HL-60 (cell line): ENCODE measurements at regions not wholly inside any gene's neighbourhood (a gene's known extent, or its start where the extent isn't known, plus 50 kb on each side); places are given as distances from the start of the nearest gene placed in this dataset.
"Not testable (repeated sequence)": the region's sequence is repeated elsewhere in the genome, so short reads cannot be mapped to it uniquely, and the experiment has no call there.

ENCODE experiments used
- DNase-seq, 2 experiments: peaks; one replicate each; pipeline ENCODE4 v3.0.0-alpha.2; 2010 to 2020; ENCODE audit warnings: low read depth in 1 of 2, low spot score in 1 of 2
- H3K27ac ChIP-seq: fragments of 250-450 bp; sonication (Bioruptor Pico); replicated peaks from 2 replicates; pipeline ENCODE4 v1.5.1; 2020; ENCODE audit warnings: mild to moderate bottlenecking, moderate library complexity
- H3K27me3 ChIP-seq: fragments of 250-450 bp; sonication (Bioruptor Pico); 2 replicates; pipeline ENCODE4 v1.5.1; 2021; ENCODE audit warnings: mild to moderate bottlenecking, moderate library complexity; ENCODE audit not compliant: insufficient read depth, poor library complexity, severe bottlenecking
- H3K4me3 ChIP-seq: replicated peaks from 2 replicates; pipeline ENCODE4 v1.5.1; 2011; ENCODE audit warnings: mild to moderate bottlenecking, control low read depth, low read length; ENCODE audit not compliant: insufficient read depth
- GABPA ChIP-seq: IDR thresholded peaks from 2 replicates; pipeline ENCODE4 v1.6.1; 2012; ENCODE audit warnings: low read depth
- POLR2AphosphoS5 ChIP-seq: IDR thresholded peaks from 2 replicates; pipeline ENCODE4 v1.6.1; 2012; ENCODE audit warnings: low read depth
- SPI1 ChIP-seq: IDR thresholded peaks from 2 replicates; pipeline ENCODE4 v1.6.1; 2012; ENCODE audit warnings: low read depth, mild to moderate bottlenecking, borderline replicate concordance
- TF ChIP-seq, protein P1 (sequence below): IDR thresholded peaks from one replicate; pipeline ENCODE4 v1.5.1; 2011; ENCODE audit warnings: low read length, control low read depth, inconsistent platforms; ENCODE audit not compliant: insufficient read depth
- TF ChIP-seq, protein P2 (sequence below): IDR thresholded peaks from 2 replicates; pipeline ENCODE4 v1.6.1; 2012; ENCODE audit warnings: low read depth; ENCODE audit not compliant: insufficient replicate concordance

DNA sequence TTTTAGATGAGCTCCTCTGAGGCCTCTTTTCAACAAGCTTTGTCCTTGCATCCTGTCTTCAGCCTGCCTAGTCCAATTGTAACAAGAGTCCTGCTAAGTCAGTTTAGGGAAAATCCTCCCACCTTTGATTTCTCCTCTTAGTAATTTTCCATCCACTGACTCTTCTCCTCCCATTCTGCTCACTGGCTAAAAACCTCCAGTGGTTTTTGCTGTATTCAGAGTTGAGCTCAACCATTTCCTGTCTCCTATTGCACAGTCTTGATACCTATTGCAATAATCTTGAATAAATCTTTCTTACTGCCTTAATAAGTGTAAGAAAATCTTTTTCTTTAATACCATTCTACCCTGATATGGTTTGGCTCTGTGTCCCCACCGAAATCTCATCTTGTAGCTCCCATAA, 117.8 kb upstream of the ENPP6 start:
- no peak for DNase-seq
- H3K27ac ChIP-seq: no peak overlapping the region
- no peaks in the 10 kb centered on the region for H3K27me3 ChIP-seq
- H3K4me3 ChIP-seq: no peak overlapping the region
- TF ChIP-seq GABPA (no peak), POLR2AphosphoS5 (no peak), SPI1 (no peak)
- TF ChIP-seq, protein P1, sequence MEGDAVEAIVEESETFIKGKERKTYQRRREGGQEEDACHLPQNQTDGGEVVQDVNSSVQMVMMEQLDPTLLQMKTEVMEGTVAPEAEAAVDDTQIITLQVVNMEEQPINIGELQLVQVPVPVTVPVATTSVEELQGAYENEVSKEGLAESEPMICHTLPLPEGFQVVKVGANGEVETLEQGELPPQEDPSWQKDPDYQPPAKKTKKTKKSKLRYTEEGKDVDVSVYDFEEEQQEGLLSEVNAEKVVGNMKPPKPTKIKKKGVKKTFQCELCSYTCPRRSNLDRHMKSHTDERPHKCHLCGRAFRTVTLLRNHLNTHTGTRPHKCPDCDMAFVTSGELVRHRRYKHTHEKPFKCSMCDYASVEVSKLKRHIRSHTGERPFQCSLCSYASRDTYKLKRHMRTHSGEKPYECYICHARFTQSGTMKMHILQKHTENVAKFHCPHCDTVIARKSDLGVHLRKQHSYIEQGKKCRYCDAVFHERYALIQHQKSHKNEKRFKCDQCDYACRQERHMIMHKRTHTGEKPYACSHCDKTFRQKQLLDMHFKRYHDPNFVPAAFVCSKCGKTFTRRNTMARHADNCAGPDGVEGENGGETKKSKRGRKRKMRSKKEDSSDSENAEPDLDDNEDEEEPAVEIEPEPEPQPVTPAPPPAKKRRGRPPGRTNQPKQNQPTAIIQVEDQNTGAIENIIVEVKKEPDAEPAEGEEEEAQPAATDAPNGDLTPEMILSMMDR: no peak
- TF ChIP-seq, protein P2, sequence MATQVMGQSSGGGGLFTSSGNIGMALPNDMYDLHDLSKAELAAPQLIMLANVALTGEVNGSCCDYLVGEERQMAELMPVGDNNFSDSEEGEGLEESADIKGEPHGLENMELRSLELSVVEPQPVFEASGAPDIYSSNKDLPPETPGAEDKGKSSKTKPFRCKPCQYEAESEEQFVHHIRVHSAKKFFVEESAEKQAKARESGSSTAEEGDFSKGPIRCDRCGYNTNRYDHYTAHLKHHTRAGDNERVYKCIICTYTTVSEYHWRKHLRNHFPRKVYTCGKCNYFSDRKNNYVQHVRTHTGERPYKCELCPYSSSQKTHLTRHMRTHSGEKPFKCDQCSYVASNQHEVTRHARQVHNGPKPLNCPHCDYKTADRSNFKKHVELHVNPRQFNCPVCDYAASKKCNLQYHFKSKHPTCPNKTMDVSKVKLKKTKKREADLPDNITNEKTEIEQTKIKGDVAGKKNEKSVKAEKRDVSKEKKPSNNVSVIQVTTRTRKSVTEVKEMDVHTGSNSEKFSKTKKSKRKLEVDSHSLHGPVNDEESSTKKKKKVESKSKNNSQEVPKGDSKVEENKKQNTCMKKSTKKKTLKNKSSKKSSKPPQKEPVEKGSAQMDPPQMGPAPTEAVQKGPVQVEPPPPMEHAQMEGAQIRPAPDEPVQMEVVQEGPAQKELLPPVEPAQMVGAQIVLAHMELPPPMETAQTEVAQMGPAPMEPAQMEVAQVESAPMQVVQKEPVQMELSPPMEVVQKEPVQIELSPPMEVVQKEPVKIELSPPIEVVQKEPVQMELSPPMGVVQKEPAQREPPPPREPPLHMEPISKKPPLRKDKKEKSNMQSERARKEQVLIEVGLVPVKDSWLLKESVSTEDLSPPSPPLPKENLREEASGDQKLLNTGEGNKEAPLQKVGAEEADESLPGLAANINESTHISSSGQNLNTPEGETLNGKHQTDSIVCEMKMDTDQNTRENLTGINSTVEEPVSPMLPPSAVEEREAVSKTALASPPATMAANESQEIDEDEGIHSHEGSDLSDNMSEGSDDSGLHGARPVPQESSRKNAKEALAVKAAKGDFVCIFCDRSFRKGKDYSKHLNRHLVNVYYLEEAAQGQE: no peak

DNA sequence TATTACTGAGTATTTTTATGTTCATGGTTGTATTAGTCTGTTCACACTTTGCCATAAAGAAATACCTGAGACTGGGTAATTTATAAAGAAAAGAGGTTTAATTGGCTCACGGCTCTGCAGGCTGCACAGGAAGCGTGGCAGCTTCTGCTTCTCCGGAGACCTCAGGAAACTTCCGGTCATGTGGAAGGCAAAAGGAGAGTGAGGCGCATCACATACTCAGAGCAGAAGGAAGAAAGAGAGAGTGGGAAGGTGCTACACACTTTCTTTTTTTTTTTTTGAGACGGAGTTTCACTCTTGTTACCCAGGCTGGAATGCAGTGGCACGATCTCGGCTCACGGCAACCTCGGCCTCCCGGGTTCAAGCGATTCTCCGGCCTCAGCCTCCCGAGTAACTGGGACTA, 115.8 kb upstream of the ENPP6 start:
- TF ChIP-seq GABPA: 0 out of 2 replicates have a peak, but pooled peaks have one; percentile 13
- not testable (repeated sequence) for H3K4me3 ChIP-seq, H3K27ac ChIP-seq, H3K27me3 ChIP-seq
- DNase-seq: peak in 1 of 2 experiments; percentile 51

DNA sequence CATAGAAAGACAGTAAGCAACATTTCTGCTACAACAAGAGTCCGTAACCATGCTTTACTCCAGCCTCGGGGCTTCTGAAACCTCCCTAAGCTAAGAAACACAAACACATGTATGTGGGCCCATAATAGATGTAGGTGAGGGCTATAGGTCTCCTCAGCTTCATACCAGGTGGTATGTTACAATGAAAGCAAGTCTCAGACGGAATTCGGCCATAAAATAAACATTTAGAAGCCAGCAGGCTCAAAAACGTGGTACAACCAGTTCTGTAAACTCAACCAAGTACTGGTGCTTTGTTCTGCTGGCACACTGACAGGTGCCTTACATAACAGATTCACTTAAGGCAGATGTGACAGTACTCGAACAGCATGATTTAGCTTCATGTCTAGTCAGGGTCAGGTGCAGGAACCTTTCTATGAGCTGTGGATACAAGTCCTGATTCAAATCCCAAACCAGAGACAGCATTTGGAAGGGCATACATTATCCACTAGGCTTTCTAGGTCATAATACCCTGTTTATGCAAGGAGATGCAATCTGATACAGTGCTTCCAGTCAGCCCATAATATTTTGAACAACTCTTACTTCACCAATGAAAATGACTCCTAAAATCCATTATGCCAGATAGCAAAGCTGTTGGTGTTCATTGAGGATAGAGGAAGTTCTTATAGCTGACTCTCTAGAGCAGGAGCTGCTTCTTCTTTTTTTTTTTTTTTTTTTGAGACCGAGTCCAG, 113.8 kb upstream of the ENPP6 start:
- 0 out of 2 replicates have a peak overlapping the region, but pooled peaks have one; percentile 17 for H3K27ac ChIP-seq
- TF ChIP-seq SPI1: peak; percentile 21; the same call in 1 of the 2 replicates
- TF ChIP-seq, protein P1: no peak
- peak in 1 of 2 experiments; percentile 16 for DNase-seq

DNA sequence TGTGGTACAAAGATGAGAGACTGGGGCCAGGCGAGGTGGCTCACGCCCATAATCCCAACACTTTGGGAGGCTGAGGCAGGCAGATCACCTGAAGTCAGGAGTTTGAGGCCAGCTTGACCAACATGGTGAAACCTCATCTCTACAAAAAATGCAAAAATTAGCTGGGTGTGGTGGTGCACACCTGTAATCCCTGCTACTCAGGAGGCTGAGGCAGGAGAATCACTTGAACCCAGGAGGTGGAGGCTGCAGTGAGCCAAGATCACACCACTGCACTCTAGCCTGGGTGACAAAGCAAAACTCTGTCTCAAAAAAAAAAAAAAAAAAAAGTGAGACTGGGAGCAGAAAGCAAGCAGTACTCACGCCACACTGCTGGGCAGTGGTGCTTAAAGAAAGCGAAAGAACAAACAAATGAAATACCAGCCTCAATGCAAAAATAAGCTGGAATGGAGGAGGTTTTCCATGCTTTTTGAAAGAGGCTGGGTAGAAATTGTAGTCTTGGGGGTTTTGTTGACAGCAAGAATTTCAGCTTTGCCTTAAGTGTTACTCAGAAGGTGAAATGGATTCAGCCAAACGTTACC, 112.9 kb upstream of the ENPP6 start:
- DNase-seq, H3K4me3 ChIP-seq, H3K27me3 ChIP-seq, H3K27ac ChIP-seq: not testable (repeated sequence)

More for the DNA sequence above, 113.8 kb upstream of the ENPP6 start:
- no peaks in the 10 kb centered on the region for H3K27me3 ChIP-seq
- no peak overlapping the region for H3K4me3 ChIP-seq

DNA sequence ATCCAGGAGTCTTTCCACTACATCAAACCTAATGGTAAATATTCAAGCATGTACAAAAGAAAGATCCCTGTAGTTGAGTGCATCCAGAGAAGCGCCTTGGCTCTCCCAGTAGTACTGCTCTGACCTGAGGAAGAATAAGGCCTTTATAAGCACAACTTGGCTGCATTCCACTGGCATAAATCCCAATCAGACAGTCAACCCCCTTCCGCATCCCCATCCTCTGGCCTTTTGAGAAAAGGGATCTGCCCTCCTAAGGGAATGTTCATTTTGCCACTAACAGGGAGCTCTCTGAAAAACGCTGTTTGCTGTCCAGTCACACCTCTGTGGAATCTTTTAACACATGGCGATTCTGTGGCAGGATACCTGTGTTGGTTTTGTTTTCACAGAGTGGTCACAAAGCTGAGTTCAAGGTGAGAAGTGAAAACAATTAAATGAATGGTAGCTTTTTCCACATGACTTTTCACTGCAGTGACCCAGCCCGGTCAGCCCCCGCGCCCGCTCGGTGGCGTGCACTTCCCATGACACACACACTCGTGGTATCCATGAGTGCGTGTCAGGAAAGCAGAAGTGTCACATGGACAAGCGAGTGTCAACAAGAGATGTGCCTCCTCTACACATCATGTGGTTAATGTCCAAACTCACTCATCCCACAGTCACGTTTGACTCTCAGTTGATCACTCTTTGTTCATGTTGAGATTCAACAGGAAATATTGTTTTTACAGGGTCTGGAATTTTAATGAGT, 112.2 kb upstream of the ENPP6 start:
- peak; percentile 55; the same call in 1 of the 2 replicates for TF ChIP-seq SPI1
- TF ChIP-seq, protein P2: no peak
- TF ChIP-seq, protein P1: no peak
- TF ChIP-seq POLR2AphosphoS5: no peak
- no peak overlapping the region for H3K27ac ChIP-seq
- no peak overlapping the region for H3K4me3 ChIP-seq
- no peaks in the 10 kb centered on the region for H3K27me3 ChIP-seq
- peak in 1 of 2 experiments; percentile 59 for DNase-seq
